ENCODE measurements at regions not wholly inside any gene's neighbourhood (a gene's known extent, or its start where the extent isn't known, plus 50 kb on each side); places are given as distances from the start of the nearest gene placed in this dataset.

DNA sequence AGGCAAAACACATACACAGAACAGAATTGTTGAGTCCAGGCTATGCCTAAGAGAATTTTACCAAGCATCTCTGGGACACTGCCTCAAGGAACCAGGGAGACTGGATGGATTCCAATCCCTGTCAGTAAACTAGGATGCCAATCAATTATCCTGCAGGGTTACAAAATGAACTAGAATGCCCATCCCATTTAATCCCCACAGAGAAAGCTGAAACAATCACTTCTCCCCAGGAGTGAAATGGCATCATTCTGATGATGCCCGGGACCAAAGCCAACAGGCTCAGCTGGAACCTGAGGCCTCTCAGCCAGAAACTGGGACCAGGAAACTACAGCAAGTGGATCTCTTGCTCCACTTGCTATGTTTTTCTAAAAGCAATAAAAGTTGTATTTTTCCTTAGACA, 130.0 kb upstream of the TJP1 start:
- DNase-seq (ENCODE audit: low spot score), result no peak

DNA sequence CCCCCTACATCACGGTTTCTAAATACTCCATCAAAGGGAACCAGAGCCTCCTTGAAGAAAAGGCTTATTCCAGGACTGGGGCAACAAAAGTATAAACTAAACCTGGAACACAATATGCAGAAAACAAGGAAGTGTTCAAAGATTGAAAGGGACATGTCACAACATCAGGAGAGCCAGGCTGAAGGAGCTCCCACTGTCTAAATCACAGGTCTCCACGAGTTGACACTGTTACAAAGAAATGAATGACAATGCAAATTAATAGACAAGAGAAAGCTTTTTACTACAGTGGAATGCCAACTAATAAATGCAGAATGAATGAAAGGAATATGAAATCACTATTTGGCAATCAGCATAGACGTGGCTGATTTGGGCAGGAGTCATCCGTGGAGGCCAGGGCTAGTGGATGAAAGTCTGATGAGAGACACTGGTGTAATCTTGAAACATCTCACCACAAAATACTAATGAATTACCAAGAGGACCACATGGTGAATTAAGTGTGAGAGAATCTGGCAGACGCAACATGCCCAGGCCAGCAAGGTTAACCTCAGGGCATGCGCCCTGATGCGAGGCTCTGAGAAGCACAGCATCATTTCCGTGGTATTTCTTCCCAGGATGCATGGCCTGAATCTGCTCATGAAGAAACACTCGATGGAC, 123.8 kb upstream of the TJP1 start:
- DNase-seq (ENCODE audit: low spot score), result no peak

DNA sequence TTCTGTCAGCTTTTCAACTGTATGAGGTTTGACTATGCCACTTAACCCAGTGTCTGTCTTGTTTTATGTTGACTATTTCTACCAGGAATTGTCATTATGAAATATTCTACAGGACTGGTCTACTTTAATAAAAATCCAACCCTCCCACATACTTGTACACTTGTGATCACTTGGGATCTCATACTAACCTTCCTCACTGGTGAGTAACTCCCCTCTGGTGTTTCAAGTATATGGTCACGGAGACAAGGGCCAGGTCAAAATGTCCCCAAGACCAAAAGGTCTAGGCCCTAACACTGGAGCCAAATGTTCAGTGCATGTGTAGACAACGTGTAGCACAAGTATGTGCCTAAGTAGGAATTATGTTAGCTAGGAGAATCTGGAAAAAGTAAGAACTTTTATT, 122.7 kb upstream of the TJP1 start:
- DNase-seq (ENCODE audit: low spot score), result no peak

DNA sequence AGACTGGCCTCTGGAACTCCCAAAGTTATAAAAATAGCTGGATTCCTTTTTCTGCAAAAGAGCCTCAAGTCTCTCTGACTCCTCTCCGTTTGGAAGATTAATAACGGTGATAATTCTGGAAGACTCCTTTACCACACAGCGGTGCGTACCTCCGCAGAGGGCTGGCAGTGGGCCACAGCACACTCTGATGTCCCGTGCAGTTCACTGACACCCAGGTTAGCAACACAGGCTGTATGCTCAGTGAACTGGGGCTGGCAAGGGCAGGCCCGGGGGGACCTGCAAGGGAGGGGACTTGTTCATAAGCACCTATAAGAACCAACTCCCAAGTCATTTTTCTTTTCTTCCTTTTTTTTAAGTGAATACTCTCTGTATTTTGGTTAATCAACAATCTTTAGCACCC, 120.3 kb upstream of the TJP1 start:
- DNase-seq (ENCODE audit: low spot score), result no peak

DNA sequence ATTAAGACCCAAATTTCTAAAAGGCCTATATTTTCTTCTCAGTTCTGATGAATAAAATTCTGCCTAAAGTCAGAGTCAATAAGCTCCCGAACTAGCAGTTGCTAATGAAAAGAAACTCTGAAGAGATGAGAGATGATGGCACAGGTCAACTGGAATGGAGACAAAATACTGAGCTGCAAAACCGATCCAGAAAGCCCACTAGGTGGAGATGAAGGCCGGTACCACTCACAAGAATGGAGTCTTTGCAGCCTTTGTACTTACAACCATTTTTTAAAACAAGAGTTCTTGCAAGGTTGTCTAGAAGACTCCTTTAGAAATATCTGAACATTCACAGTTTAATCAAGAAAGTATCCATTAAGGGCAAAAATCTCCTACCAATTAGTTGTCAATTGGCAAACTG, 119.9 kb upstream of the TJP1 start:
- no peak for DNase-seq (ENCODE audit: low spot score)

DNA sequence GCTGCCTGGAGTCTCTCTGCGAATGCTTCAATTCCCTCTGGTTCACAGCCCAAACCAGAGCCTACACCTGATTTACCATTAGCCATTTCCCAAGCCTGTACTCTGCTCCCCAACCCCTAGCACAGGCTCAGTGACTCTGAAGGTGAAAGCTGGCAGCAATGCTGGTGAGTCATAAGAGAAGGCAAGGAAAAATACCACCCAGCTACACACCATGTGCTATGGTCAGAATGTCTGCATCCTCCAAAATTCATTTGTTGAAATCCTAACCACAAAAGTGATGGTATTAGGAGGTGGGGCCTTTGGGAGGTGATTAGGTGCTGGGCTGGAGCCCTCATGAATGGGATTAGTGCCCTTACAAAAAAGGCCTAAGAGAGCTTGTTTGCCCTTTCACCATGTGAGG, 117.1 kb upstream of the TJP1 start:
- DNase-seq (ENCODE audit: low spot score), result peak; percentile 28

DNA sequence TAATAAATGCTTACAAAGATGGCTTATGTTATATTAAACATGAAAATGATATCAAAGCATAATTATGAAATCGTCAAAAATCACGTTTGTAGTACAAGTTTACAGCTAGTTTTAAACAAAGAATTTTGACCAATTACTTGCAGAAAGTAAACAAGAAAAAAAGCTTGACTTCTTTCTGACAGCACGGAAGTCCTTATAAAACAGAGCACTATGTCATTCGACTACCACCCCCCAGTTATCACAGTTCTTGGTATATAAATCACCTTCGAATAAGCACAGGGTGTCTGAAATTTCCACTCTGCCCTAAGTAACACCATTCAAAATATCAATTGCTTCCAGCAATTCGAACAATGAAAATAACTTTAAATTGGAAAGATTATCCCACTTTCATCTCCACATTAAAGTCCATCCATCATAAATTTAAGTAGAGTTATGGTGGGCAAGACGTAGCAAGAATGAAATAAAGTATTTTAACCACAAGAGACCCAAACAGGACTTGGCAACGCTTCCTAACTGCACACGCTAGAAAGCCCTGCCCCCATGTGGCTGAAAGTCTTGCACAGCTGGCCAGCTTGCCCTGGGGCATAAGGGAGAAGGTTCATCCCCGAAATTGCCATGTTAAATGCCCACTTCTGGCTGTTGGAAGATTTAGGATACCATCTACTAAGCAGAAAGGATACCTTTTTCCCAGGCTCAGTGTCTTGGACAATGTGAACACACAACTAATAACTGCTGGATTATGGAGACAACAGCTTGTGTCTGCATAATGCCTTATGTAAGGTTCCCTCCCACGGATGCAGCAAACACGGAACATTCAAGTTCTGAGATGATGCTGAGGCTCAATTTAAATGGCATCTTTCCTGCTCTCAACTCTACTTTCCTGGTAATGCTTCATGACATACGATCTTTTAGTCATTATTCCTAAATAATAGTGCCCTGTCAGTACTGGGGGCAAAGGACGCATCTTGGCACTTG, 116.4 kb upstream of the TJP1 start:
- DNase-seq (ENCODE audit: low spot score), result no peak

DNA sequence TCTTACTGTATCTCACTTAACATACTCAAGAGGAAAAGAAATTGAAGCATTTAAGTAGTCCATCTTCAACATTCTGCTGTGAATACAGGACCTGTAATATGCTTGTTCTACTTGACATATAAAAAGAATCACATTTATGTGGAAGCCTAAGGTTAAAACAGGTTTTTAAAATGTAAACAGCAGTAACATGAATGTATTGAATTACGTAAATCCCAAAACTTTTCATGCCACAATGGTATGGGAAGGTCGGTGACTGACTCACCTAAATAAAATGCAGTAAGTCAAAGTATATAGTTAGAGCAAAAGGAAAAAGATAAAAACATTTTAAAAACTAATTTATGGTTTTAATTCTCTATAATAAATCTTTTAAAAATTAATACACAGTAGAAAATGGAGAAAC, 115.7 kb upstream of the TJP1 start:
- no peak for DNase-seq (ENCODE audit: low spot score)

DNA sequence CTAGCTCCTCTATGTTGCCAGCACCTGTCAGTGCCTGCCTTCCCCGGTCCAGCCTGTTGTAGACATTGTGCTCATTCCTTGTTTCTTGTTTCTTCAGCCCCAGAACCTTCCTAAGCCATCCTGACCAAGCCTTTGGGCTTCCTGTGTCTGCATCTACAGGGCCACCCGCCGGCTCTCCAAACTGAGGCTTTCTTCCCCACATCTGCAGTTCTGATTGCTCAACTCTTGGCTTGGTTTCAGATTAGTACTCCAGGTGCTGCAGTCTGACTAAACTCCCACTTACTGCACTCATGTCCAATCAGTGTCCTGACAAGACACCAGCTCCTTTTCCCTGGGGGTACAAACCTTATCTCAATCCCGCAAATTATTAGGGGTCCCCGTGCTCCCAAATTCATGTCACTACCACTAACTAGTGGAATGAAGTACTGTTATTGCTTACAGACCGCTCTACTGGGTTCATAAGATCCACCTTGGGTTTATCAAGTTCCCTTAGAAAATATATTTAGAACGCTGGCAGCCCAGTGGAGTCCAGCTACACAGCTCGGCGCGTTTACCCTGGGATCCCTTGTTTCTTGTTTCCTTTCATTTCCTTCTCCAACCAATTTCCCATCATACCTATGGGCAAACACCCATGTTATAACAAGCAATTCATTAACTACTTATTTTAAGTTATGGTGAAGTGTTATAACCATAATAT, 114.2 kb upstream of the TJP1 start:
- DNase-seq (ENCODE audit: low spot score), result no peak

DNA sequence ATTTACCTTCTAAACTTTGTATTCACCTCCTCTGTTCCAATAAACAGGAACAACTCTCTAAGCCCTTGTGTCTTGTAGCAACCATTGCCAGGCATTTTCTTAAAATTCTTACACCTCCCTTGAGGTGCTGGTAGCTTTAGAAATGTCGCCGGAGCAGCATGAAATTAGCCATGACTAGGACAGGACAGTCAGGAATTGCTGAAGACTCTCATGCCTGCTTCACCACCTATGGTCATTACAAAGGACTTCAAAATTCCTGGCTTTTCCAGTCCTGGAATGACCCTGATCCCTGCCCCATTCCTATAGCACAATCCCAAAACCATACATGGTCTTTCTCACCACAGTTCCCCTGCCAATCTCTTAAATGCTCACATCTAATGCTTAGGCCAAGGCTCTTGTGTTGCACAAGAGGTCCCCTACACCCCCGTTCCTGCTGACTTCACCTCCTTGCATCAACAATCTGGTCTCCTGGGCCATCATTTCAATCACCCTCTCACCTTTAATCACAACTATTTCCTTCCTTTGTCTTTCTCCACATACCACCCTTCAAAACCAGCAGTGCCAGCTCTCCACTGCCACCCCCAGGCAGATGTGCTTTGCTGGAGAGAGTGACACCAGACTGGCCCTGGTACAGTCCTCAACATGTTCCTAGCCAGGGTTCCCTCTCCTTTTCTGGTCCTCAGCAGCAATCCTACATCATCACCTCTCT, 113.2 kb upstream of the TJP1 start:
- DNase-seq (ENCODE audit: low spot score), result peak; percentile 25

DNA sequence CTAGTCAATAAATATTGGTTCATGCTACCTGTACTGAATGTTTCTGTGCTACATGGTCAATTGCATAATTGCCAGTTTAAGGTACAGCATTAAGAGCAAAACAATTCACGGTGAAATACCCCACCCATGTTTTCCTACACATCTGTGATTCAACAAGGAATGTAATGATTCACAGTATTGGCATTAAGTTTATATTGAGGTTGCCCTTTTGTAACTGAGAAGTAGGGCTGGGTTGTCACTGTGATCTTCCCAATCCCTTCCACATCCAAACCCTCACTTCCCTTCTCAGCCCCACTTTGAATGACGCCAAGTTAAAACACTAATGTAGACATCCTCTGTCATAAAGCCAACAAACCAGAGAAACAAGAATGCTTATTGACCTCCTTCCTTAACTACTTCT, 112.0 kb upstream of the TJP1 start:
- DNase-seq (ENCODE audit: low spot score), result peak; percentile 87

DNA sequence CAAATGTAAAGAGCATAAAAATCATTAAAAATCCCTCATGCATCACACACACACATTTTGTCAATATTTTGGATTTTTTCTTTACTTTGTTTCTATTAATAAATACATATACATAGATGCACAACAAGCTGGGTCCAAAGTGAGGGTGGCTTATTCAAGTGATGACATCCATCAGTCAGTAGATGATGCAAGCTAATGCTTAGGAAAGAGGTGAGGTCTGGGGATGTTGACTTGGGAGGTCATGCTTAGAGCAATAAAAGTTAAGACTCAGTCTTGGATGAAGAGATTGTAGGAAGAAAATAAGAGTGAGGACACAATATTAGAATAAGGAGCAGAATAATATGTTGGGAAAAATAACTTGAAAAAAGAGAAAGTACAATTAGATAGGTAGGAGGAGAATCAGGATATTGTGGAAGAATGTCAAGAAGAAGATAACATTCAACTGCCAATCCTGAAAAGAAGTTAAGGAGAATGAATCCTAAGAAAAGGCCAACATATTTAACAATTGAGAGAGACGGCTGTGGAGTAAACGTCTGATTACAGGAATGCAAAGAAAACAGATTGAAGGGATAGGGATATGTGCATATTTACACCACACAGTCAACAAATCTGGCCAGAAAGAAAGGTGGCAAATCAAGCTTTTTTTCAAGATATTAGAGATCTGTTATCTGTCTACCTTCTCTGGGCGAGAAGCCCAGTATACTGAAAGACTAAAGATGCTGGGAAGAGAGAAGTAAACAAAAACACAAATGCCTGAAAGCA, 111.0 kb upstream of the TJP1 start:
- no peak for DNase-seq (ENCODE audit: low spot score)

DNA sequence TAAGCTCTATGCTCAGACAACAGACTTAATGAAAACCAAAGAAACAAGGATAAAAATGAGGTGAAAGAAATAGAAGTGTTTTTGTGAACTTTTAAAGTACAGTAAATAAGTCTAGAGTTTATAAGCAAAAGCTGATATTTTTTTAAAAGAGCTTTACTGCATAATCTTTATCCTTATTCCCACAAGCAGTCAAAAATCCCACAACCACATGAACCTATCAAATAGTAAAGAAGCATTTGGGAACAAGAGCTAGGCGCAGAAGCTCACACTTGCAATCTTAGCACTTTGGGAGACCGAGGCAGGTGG, 103.8 kb upstream of the TJP1 start:
- no peak for DNase-seq (ENCODE audit: low spot score)

DNA sequence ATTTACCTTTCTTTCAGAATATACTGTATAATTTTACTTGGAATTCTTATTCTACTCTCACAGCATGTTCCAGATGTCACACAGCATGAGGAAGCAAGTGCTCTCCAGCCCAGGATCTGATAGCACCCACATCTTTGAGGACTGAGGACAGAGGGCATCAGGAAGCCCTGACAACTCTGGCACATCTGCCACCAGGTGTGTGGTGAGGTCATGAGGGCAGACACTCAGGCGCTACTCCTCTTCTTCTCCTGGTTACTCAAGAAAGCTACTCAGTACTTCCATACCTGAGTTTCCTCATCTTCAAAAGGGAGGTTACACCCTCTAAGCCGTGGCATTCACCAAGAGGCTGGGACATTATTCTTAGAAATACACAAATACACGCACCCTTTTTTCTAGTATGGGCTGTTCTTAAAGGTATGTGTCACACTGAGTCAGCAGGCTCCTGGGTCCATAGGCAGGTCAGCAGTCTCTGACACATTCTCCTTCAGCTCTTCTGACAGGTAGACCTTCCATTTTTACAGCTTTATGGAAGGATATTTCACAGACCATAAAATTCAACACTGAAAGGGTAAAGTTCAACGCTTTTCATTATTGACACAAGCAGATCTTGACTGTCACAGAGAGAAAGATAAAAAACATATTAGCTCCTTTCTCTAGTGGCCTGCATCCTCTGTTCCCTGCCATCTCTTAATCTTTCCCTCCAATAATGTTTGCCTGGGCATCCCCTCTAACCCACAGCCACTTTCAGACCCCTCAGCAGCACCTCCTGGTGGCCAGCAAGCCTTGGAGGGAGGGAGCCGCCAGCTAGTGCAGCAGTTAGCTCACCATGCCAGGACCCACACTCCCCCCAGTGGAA, 103.2 kb upstream of the TJP1 start:
- peak; percentile 92 for DNase-seq (ENCODE audit: low spot score)

DNA sequence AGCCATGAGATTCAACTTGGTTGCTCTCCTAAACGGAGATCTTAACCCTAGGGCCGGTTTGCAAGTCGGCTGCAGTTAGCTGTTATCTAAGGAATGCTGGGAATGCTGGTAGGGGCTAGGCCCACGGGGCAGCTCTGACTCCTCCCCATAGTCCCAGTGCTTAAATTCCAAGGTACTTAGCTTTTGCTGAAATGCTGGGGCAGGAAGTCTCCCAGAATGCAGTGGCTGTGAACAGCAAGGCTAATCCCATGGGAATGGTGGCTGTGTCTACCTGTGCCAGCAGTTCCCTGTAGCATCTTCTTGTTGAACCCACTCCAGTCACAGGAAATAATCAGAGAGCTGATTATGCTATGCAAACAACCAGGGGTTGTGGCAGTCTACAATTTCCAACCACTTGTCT, 102.5 kb upstream of the TJP1 start:
- peak; percentile 84 for DNase-seq (ENCODE audit: low spot score)

DNA sequence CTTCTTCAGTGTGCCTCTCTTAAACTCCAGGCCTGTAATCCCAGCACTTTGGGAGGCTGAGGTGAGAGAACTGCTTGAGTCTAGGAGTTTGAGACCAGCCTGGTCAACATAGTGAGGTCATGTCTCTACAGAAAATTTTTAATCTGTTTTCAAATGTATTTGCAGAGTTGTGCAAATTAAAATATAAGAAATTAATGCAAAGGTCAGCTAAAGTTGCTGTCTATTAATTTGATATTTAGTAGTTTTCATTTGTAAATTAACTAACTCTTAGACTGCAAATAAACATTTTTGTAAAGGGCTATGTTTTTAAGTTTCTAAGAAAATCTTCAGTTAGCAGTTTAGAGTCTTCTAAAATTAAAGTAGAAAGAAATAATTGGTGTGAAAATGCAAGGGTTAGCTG, 99.9 kb upstream of the TJP1 start:
- DNase-seq (ENCODE audit: low spot score), result no peak

DNA sequence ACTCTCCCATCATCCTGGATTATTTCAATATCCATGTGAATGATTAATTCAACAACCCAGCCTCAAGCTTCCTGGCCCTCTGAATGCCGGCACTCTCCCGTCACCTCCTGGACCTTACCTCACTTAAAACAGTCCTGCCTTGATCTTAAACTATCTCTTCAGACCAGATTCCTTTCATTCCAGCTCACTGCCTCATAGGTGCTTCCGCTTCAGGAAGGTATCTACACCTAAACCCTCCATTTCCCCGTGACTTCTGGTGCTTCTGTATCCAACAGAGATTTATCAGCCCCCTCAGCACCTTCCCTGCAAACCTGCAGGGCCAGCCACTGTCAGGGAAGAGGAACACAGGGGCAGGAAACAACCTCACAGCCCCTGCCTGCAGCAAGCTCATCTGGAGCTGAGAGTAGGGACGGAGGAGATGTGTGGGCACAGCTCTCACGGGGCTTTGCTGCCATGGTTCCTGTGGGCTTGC, 98.9 kb upstream of the TJP1 start:
- DNase-seq (ENCODE audit: low spot score), result peak; percentile 54

DNA sequence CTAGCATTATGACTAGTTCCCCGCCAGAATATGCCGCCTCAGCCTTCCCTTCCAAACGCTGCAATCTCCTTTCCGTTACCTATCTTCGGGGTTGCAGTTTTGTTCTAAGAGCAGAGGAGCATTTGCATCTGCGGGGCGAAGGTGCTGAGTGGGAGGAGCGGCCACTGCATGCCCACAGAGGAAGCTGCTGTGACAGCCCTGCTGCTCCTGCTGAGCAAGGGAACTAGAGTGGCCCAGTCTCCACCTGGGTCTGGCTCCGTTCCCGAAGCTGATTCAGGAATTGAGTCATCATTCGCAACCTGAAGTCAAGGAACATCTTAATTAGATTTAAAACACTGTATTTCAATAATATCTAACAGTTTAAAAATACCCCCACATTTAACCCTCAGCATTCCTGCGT, 98.2 kb upstream of the TJP1 start:
- DNase-seq (ENCODE audit: low spot score), result peak; percentile 81

DNA sequence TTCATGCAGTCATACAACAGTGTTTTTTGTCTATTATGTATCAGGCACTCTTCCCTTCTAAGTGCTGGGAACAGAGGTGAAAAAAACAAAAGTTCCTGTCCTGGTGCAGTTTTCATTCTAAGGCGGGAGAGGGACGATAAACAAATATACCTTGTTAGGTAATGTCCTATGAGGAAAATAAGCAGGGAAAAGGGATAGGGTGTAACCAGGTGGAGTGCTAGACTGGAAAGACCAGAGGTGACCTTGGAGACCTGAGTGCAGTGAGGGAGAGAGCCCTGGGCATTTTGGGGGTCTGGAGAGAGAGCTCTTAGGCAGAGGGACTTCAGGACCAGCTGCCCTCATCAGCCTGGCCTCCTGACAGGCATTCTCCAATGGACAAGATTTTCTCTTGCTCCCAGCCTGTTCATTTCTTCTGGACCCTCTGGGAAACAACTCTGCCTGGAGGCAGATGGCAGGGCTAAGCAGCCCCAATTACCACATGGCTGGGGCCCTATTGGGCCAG, 97.2 kb upstream of the TJP1 start:
- no peak for DNase-seq (ENCODE audit: low spot score)
